Right cardiac atrium (tissue), 5 donors: ENCODE measurements at regions not wholly inside any gene's neighbourhood (a gene's known extent, or its start where the extent isn't known, plus 50 kb on each side); places are given as distances from the start of the nearest gene placed in this dataset.

Experiments used
- ATAC-seq, 2 donors: fragments of 200-7000 bp; cut with Tn5 transposase; one replicate each; pipeline versions ENCODE4 v1.8.0 to v1.9.1; 2020; ENCODE audit warnings: moderate library complexity in 2 of 2, mild to moderate bottlenecking in 1 of 2
- DNase-seq, 3 donors: peaks; one replicate each; pipeline ENCODE4 v3.0.0-alpha.2; 2020
- H3K27ac ChIP-seq: one replicate; pipeline ENCODE4 v1.5.1; 2013; ENCODE audit warnings: mild to moderate bottlenecking, low read length, control low read depth, moderate library complexity
- H3K27me3 ChIP-seq: one replicate; pipeline ENCODE4 v1.6.1; 2013; ENCODE audit not compliant: control insufficient read depth, insufficient read depth
- H3K4me1 ChIP-seq: one replicate; pipeline ENCODE4 v1.6.1; 2013; ENCODE audit warnings: low read length; ENCODE audit not compliant: control insufficient read depth, insufficient read depth
- H3K4me3 ChIP-seq: one replicate; pipeline ENCODE4 v1.5.1; 2013; ENCODE audit warnings: low read length, control low read depth
- H3K9me3 ChIP-seq: one replicate; pipeline ENCODE4 v1.6.1; 2013; ENCODE audit warnings: low read length; ENCODE audit not compliant: control insufficient read depth
- WGBS: extraction: QIAGEN DNeasy Blood & Tissue Kit; methylation state at CpG from one replicate; pipeline ENCODE4 v1.1.7; 2013; 5-methylcytosine and 5-hydroxymethylcytosine counted together
- intact Hi-C, 4 donors: fragments of 100-400 bp; cut with DNase I; formaldehyde crosslinking; loops; one replicate each; pipeline versions ENCODE4 v1.11.0 to v1.14.0; 2022 to 2023
- donor health status: healthy with polysubstance abuse.
- donor health status: DM: no; HTN: yes; CAD: no.
- donor health status: DM: no; HTN: no; CAD: no.
- donor health status: DM: no; HTN: yes; CAD: no; lungs with severe emphysema.
- donor health status: DM: yes; HTN: yes; CAD: no.

- Histone ChIP-seq H3K27ac (no peak overlapping the region), H3K9me3 (no peaks in the 10 kb centered on the region), H3K4me3 (no peak overlapping the region), H3K27me3 (no peaks in the 10 kb centered on the region), H3K4me1 (no peaks in the 10 kb centered on the region)
- DNase-seq (no peak), ATAC-seq (no peak)
- intact Hi-C loops: no loop called here
These were observed 285.9 kb upstream of the BCHE start for GRCh38 chr3:166123088-166123487.

- no peak overlapping the region for H3K27ac ChIP-seq
- H3K9me3 ChIP-seq: no peaks in the 10 kb centered on the region
- intact Hi-C loops: no loop called here
- ATAC-seq (no peak), DNase-seq (no peak)
- H3K4me3 ChIP-seq: no peak overlapping the region
- 22% methylated on average over 2 of the region's 2 CpGs for WGBS
- H3K27me3 ChIP-seq: no peaks in the 10 kb centered on the region
- H3K4me1 ChIP-seq: no peaks in the 10 kb centered on the region
These were observed 280.8 kb upstream of the BCHE start for GRCh38 chr3:166118049-166118448.

- Histone ChIP-seq H3K27ac (no peak overlapping the region), H3K4me1 (no peaks in the 10 kb centered on the region), H3K9me3 (no peaks in the 10 kb centered on the region), H3K27me3 (no peaks in the 10 kb centered on the region), H3K4me3 (no peak overlapping the region)
- ATAC-seq: no peak
- intact Hi-C loops: no loop called here
- no peak for DNase-seq
These were observed 277.2 kb upstream of the BCHE start for GRCh38 chr3:166114448-166114847.

- Histone ChIP-seq H3K9me3 (no peaks in the 10 kb centered on the region), H3K4me3 (no peak overlapping the region), H3K27ac (no peak overlapping the region), H3K27me3 (no peaks in the 10 kb centered on the region), H3K4me1 (no peaks in the 10 kb centered on the region)
- intact Hi-C loops: no loop called here
- ATAC-seq: no peak
- DNase-seq: no peak
- WGBS: 83% methylated on average over 2 of the region's 2 CpGs
These were observed 274.3 kb upstream of the BCHE start for GRCh38 chr3:166111562-166111961.

GRCh38 chr3:166110102-166110501 is 272.9 kb upstream of the BCHE start:
- no peaks in the 10 kb centered on the region for H3K4me1 ChIP-seq
- 72% methylated on average over 3 of the region's 3 CpGs for WGBS
- intact Hi-C loops: no loop called here
- H3K9me3 ChIP-seq: no peaks in the 10 kb centered on the region
- ATAC-seq: no peak
- H3K27me3 ChIP-seq: no peaks in the 10 kb centered on the region
- DNase-seq: no peak
- H3K4me3 ChIP-seq: no peak overlapping the region
- H3K27ac ChIP-seq: no peak overlapping the region

- ATAC-seq: no peak
- Histone ChIP-seq H3K9me3 (no peaks in the 10 kb centered on the region), H3K4me3 (no peak overlapping the region), H3K4me1 (no peaks in the 10 kb centered on the region), H3K27ac (no peak overlapping the region), H3K27me3 (no peaks in the 10 kb centered on the region)
- DNase-seq: no peak
- intact Hi-C loops: no loop called here
These were observed 267.7 kb upstream of the BCHE start for GRCh38 chr3:166104938-166105337.

GRCh38 chr3:166100730-166101129 is 263.5 kb upstream of the BCHE start:
- DNase-seq (no peak), ATAC-seq (no peak)
- Histone ChIP-seq H3K4me3 (no peak overlapping the region), H3K27me3 (no peaks in the 10 kb centered on the region), H3K9me3 (no peaks in the 10 kb centered on the region), H3K27ac (no peak overlapping the region), H3K4me1 (no peaks in the 10 kb centered on the region)
- WGBS: 84% methylated on average over 1 of the region's 1 CpG
- intact Hi-C loops: no loop called here

GRCh38 chr3:166089575-166089974 is 252.4 kb upstream of the BCHE start:
- H3K27ac ChIP-seq: no peak overlapping the region
- no peak for ATAC-seq
- no peak for DNase-seq
- H3K9me3 ChIP-seq: no peaks in the 10 kb centered on the region
- H3K4me3 ChIP-seq: no peak overlapping the region
- intact Hi-C loops: no loop called here
- no peaks in the 10 kb centered on the region for H3K27me3 ChIP-seq
- no peaks in the 10 kb centered on the region for H3K4me1 ChIP-seq
- WGBS: 59% methylated on average over 3 of the region's 3 CpGs

- Histone ChIP-seq H3K9me3 (no peaks in the 10 kb centered on the region), H3K27ac (no peak overlapping the region), H3K4me1 (no peaks in the 10 kb centered on the region), H3K4me3 (no peak overlapping the region), H3K27me3 (no peaks in the 10 kb centered on the region)
- WGBS: 80% methylated on average over 4 of the region's 4 CpGs
- DNase-seq (no peak), ATAC-seq (no peak)
- intact Hi-C loops: no loop called here
These were observed 248.1 kb upstream of the BCHE start for GRCh38 chr3:166085164-166085856.

GRCh38 chr3:166080096-166080495 is 242.9 kb upstream of the BCHE start:
- Histone ChIP-seq H3K27me3 (no peaks in the 10 kb centered on the region), H3K27ac (no peak overlapping the region), H3K9me3 (no peaks in the 10 kb centered on the region), H3K4me1 (no peaks in the 10 kb centered on the region), H3K4me3 (no peak overlapping the region)
- ATAC-seq (no peak), DNase-seq (no peak)
- 81% methylated on average over 2 of the region's 2 CpGs for WGBS
- intact Hi-C loops: no loop called here

- Histone ChIP-seq H3K4me3 (no peak overlapping the region), H3K27me3 (no peaks in the 10 kb centered on the region), H3K27ac (no peak overlapping the region), H3K4me1 (no peaks in the 10 kb centered on the region), H3K9me3 (no peaks in the 10 kb centered on the region)
- intact Hi-C loops: no loop called here
- DNase-seq: no peak
- no peak for ATAC-seq
These were observed 234.6 kb upstream of the BCHE start for GRCh38 chr3:166071831-166072230.

GRCh38 chr3:166064476-166064875 is 227.3 kb upstream of the BCHE start:
- no peak overlapping the region for H3K27ac ChIP-seq
- 89% methylated on average over 4 of the region's 4 CpGs for WGBS
- no peaks in the 10 kb centered on the region for H3K9me3 ChIP-seq
- intact Hi-C loops: no loop called here
- H3K4me1 ChIP-seq: no peaks in the 10 kb centered on the region
- ATAC-seq: no peak
- no peak overlapping the region for H3K4me3 ChIP-seq
- DNase-seq: no peak
- H3K27me3 ChIP-seq: no peaks in the 10 kb centered on the region
